K562 (cell line): ENCODE measurements at regions not wholly inside any gene's neighbourhood (a gene's known extent, or its start where the extent isn't known, plus 50 kb on each side); places are given as distances from the start of the nearest gene placed in this dataset.

Experiments used
- ATAC-seq: fragments of 200-7000 bp; cut with Tn5 transposase; 3 replicates; pipeline ENCODE4 v1.9.1; 2020; ENCODE audit warnings: moderate library complexity
- BruUV-seq: library from RNA; stranded (reverse); fragments of 400-500 nt; replicated peaks from 2 replicates; lab custom pipeline; 2021; lab: Mats Ljungman, UMichigan
- CTCF ChIA-PET: fragments of 300-600 bp; formaldehyde crosslinking; extraction: SDS; loops from one replicate; lab custom pipeline; 2021; ENCODE audit warnings: low intra/inter-chr PET ratio; lab: Yijun Ruan, JAX
- POLR2A ChIA-PET: fragments of 300-600, 350-650 bp; sonication (Branson Sonifier 250); formaldehyde crosslinking; extraction: SDS; loops from one replicate; lab custom pipeline; 2021; ENCODE audit warnings: antibody characterized with exemption, inconsistent platforms; lab: Yijun Ruan, JAX
- DNase-seq, 4 experiments: peaks; one replicate each; pipeline versions ENCODE4 v3.0.0 to v3.0.0-alpha.2; 2011 to 2018; ENCODE audit warnings: low spot score in 3 of 4, mixed read lengths in 3 of 4; ENCODE audit errors: extremely low read depth in 1 of 4
- FAIRE-seq: peaks from 2 replicates; lab custom pipeline; 2011; peaks lifted over from hg19 to GRCh38; lab: Jason Lieb, UNC
- H2AFZ ChIP-seq: 2 replicates; pipeline ENCODE4 v1.6.0; 2011; ENCODE audit warnings: low read depth, low read length, control low read depth, inconsistent platforms
- H3K27ac ChIP-seq: fragments of 200-600 bp; 3 replicates; pipeline ENCODE4 v1.8.0; 2011; ENCODE audit warnings: low read depth, mild to moderate bottlenecking, control low read depth, inconsistent platforms, low read length, moderate library complexity, mixed read lengths; ENCODE audit errors: extremely low read depth
- H3K27me3 ChIP-seq, 2 experiments: fragments of 300-600 bp in 1 of 2; 2 replicates in 1 of 2; 3 replicates in 1 of 2; pipeline versions ENCODE4 v1.6.0 to v1.8.0; 2011; ENCODE audit warnings: inconsistent platforms in 2 of 2, low read length in 2 of 2, mild to moderate bottlenecking in 1 of 2, mixed read lengths in 1 of 2, moderate library complexity in 1 of 2; ENCODE audit not compliant: control insufficient read depth in 2 of 2, insufficient read depth in 2 of 2
- H3K36me3 ChIP-seq: fragments of 300-600 bp; 3 replicates; pipeline ENCODE4 v1.8.0; 2011; ENCODE audit warnings: mild to moderate bottlenecking, low read length, inconsistent platforms; ENCODE audit not compliant: control insufficient read depth, insufficient read depth
- H3K4me1 ChIP-seq, 2 experiments: fragments of 200-600 bp in 1 of 2; replicated peaks in 1 of 2; 2 replicates in 1 of 2; 3 replicates in 1 of 2; pipeline versions ENCODE4 v1.5.1 to v1.8.0; 2011; ENCODE audit warnings: inconsistent platforms in 2 of 2, low read length in 2 of 2, mild to moderate bottlenecking in 1 of 2, mixed read lengths in 1 of 2, moderate library complexity in 1 of 2; ENCODE audit not compliant: control insufficient read depth in 2 of 2, insufficient read depth in 2 of 2
- H3K4me2 ChIP-seq: 2 replicates; pipeline ENCODE4 v1.6.1; 2011; ENCODE audit warnings: low read length, control low read depth, inconsistent platforms, mixed read lengths; ENCODE audit not compliant: insufficient read depth
- H3K4me3 ChIP-seq: fragments of 200-600 bp; sonication (generic), shearing (Covaris generic); 2 replicates; pipeline ENCODE4 v1.5.1; 2016; ENCODE audit warnings: control low read depth, inconsistent platforms
- H3K79me2 ChIP-seq: fragments of 200-600 bp; 3 replicates; pipeline ENCODE4 v1.8.0; 2011; ENCODE audit warnings: low read length, inconsistent platforms; ENCODE audit not compliant: control insufficient read depth, insufficient read depth
- H3K9ac ChIP-seq, 2 experiments: 2 replicates each; pipeline versions ENCODE4 v1.6.0 to v1.6.1; 2011; ENCODE audit warnings: low read depth in 2 of 2, low read length in 2 of 2, control low read depth in 1 of 2, inconsistent platforms in 1 of 2, mild to moderate bottlenecking in 1 of 2, mixed read lengths in 1 of 2; ENCODE audit not compliant: insufficient read depth in 1 of 2
- H3K9me1 ChIP-seq: one replicate; pipeline ENCODE4 v1.6.0; 2011; ENCODE audit warnings: inconsistent platforms, mild to moderate bottlenecking, low read length, moderate library complexity; ENCODE audit not compliant: control insufficient read depth, insufficient read depth
- H3K9me3 ChIP-seq: replicated peaks from 2 replicates; pipeline ENCODE4 v1.5.1; 2011; ENCODE audit warnings: low read depth, low read length, inconsistent platforms; ENCODE audit not compliant: control insufficient read depth, insufficient read depth
- H4K20me1 ChIP-seq: replicated peaks from 2 replicates; pipeline ENCODE4 v1.6.1; 2011; ENCODE audit warnings: low read length, inconsistent platforms, mixed read lengths; ENCODE audit not compliant: control insufficient read depth, insufficient read depth
- SLC30A9 ChIP-seq: fragments of 250-450 bp; sonication (Bioruptor Pico); IDR thresholded peaks from 2 replicates; pipeline ENCODE4 v1.8.0; 2022; ENCODE audit warnings: mild to moderate bottlenecking, moderate library complexity
- TOE1 ChIP-seq, 2 experiments: fragments of 450-650 bp in 1 of 2; sonication (generic) in 1 of 2; formaldehyde crosslinking in 1 of 2; IDR thresholded peaks; 2 replicates each; pipeline versions ENCODE4 v1.7.1 to v1.8.0; 2016 to 2022; ENCODE audit warnings: borderline replicate concordance in 2 of 2, mild to moderate bottlenecking in 2 of 2, antibody characterized with exemption in 1 of 2, inconsistent platforms in 1 of 2, low read depth in 1 of 2, missing genetic modification reagents in 1 of 2, moderate library complexity in 1 of 2
- YY1 ChIP-seq, 3 experiments: IDR thresholded peaks; 2 replicates each; pipeline ENCODE4 v1.6.1; 2011; ENCODE audit warnings: low read length in 2 of 3, mild to moderate bottlenecking in 2 of 3, moderate library complexity in 2 of 3, borderline replicate concordance in 1 of 3, control low read depth in 1 of 3, low read depth in 1 of 3; ENCODE audit not compliant: insufficient read depth in 3 of 3, insufficient replicate concordance in 2 of 3, control insufficient read depth in 1 of 3, insufficient read length in 1 of 3; ENCODE audit errors: extremely low read depth in 1 of 3
- ZBED1 ChIP-seq: IDR thresholded peaks from 2 replicates; pipeline ENCODE4 v1.6.1; 2014
- ZNF140 ChIP-seq: fragments of 250-450 bp; sonication (Bioruptor Pico); IDR thresholded peaks from 2 replicates; pipeline ENCODE4 v1.8.0; 2021; ENCODE audit warnings: moderate library complexity, mild to moderate bottlenecking, inconsistent platforms
- ZNF197 ChIP-seq: fragments of 200-800 bp; sonication (Bioruptor generic); IDR thresholded peaks from 2 replicates; pipeline ENCODE4 v1.6.1; 2016; ENCODE audit warnings: low read depth, missing genetic modification characterization, missing compliant biosample characterization
- WGBS: fragments of 100-300 bp; shearing (Covaris generic); methylation state at CpG from one replicate; pipeline ENCODE4 v1.1.6; 2016; ENCODE audit warnings: low coverage, mixed read lengths; ENCODE audit not compliant: insufficient coverage; ENCODE audit errors: missing lambda C conversion rate; 5-methylcytosine and 5-hydroxymethylcytosine counted together
- in situ Hi-C: fragments of 300-500 bp; cut with MboI; formaldehyde crosslinking; loops from 4 replicates; pipeline ENCODE4 v1.15.0; 2018; ENCODE audit warnings: inconsistent platforms, mixed read lengths
- intact Hi-C: fragments of 100-400 bp; cut with micrococcal nuclease; formaldehyde crosslinking; loops from 2 replicates; pipeline ENCODE4 v1.14.2; 2022

- DNase-seq (no peak), ATAC-seq (no peak), FAIRE-seq (no peak)
- Histone ChIP-seq H3K27me3 (no peaks in the 10 kb centered on the region), H3K4me2 (no peak overlapping the region), H2AFZ (no peak overlapping the region), H3K27ac (no peak overlapping the region), H4K20me1 (no peaks in the 10 kb centered on the region), H3K9me3 (no peaks in the 10 kb centered on the region), H3K9me1 (no peaks in the 10 kb centered on the region), H3K36me3 (no peaks in the 10 kb centered on the region), H3K4me1 (no peaks in the 10 kb centered on the region), H3K4me3 (no peak overlapping the region), H3K9ac (no peak overlapping the region), H3K79me2 (no peaks in the 10 kb centered on the region)
- WGBS, result 0% methylated on average over 7 of the region's 8 CpGs
- TF ChIP-seq YY1 (IDR thresholded peaks at IDR 0.05; ENCODE audit: borderline replicate concordance in 1 of 3, control insufficient read depth in 1 of 3, extremely low read depth in 1 of 3, insufficient read depth in 3 of 3, insufficient read length in 1 of 3, insufficient replicate concordance in 2 of 3, low read depth in 1 of 3, low read length in 2 of 3) (no peak), TOE1 (IDR thresholded peaks at IDR 0.05; ENCODE audit: borderline replicate concordance) (no peak), TOE1 (CRISPR knock-in tag; IDR thresholded peaks at IDR 0.05; ENCODE audit: borderline replicate concordance, low read depth) (no peak), ZNF197 (no peak), SLC30A9 (CRISPR knock-in tag) (no peak), ZNF140 (CRISPR knock-in tag) (no peak), ZBED1 (no peak)
- ChIA-PET CTCF (no interaction called here), POLR2A (interaction anchor here (0.6 kb wide), 1 partner anchor 535 kb away, joined by 3 read pairs; no protein-coding TSS in a partner anchor)
- intact Hi-C loops (no loop called here), in situ Hi-C loops (no loop called here)
- no TSS peak for BruUV-seq
Observed at GRCh38 chr15:72962054-72962702, 90.1 kb upstream of the NEO1 start.
